ENCODE measurements at regions not wholly inside any gene's neighbourhood (a gene's known extent, or its start where the extent isn't known, plus 50 kb on each side); places are given as distances from the start of the nearest gene placed in this dataset.

GRCh38 chr6:101208152-101208551, 185.4 kb upstream of the GRIK2 start:
- H3K4me2 ChIP-seq (ENCODE audit: low read length): no peak overlapping the region
- no TSS peak for BruUV-seq (replicated peaks)
- no peaks in the 10 kb centered on the region for H3K4me1 ChIP-seq (ENCODE audit: control insufficient read depth in 1 of 2, insufficient read depth in 2 of 2, low read length in 2 of 2)
- ATAC-seq (no peak), DNase-seq (ENCODE audit: low read depth, low spot score) (no peak)
- ChIA-PET CTCF (no interaction called here), POLR2A (no interaction called here), RAD21 (ENCODE audit: low non-redundant PET in 1 of 2, low total read pairs in 2 of 2, uncharacterized antibody in 2 of 2, unreplicated experiment in 2 of 2) (no interaction called here)
- H4K20me1 ChIP-seq (ENCODE audit: insufficient read depth): no peaks in the 10 kb centered on the region
- H3K4me3 ChIP-seq (replicated peaks in 1 of 2; ENCODE audit: low read depth in 1 of 2, low read length in 2 of 2): no peak overlapping the region
- H2AFZ ChIP-seq (ENCODE audit: low read depth, low read length, poor library complexity, severe bottlenecking): no peak overlapping the region
- H3K9me2 ChIP-seq (ENCODE audit: insufficient read depth): no peaks in the 10 kb centered on the region
- H3K79me2 ChIP-seq (ENCODE audit: insufficient read depth, low read length): no peaks in the 10 kb centered on the region
- H3K36me3 ChIP-seq (ENCODE audit: control insufficient read depth in 1 of 2, insufficient read depth in 2 of 2, low read length in 2 of 2): no peaks in the 10 kb centered on the region
- TF ChIP-seq CTCF (IDR thresholded peaks at IDR 0.05 in 2 of 3, conservative IDR thresholded peaks at IDR 0.05 in 1 of 3; ENCODE audit: borderline replicate concordance in 1 of 3, insufficient read depth in 1 of 3, low read depth in 2 of 3, low read length in 2 of 3): no peak
- TF ChIP-seq TCF7L2 (IDR thresholded peaks at IDR 0.05; ENCODE audit: borderline replicate concordance, extremely low read depth, insufficient read depth, insufficient read length): no peak
- TF ChIP-seq RAD21 (IDR thresholded peaks at IDR 0.05; ENCODE audit: low read depth): no peak
- no peaks in the 10 kb centered on the region for H3K27me3 ChIP-seq (ENCODE audit: insufficient read depth, low read length)
- intact Hi-C loops (cut with micrococcal nuclease): no loop called here
- no peak overlapping the region for H3K9ac ChIP-seq (ENCODE audit: low read length)
- no peak overlapping the region for H3K27ac ChIP-seq (ENCODE audit: low read depth, low read length)
- no peaks in the 10 kb centered on the region for H3K9me3 ChIP-seq (ENCODE audit: control insufficient read depth in 1 of 2, insufficient read depth in 1 of 2, low read depth in 1 of 2, low read length in 2 of 2)

- Histone ChIP-seq H4K20me1 (ENCODE audit: insufficient read depth) (no peaks in the 10 kb centered on the region), H3K36me3 (ENCODE audit: control insufficient read depth in 1 of 2, insufficient read depth in 2 of 2, low read length in 2 of 2) (no peaks in the 10 kb centered on the region), H3K79me2 (ENCODE audit: insufficient read depth, low read length) (no peaks in the 10 kb centered on the region), H3K9me3 (ENCODE audit: control insufficient read depth in 1 of 2, insufficient read depth in 1 of 2, low read depth in 1 of 2, low read length in 2 of 2) (no peaks in the 10 kb centered on the region), H2AFZ (ENCODE audit: low read depth, low read length, poor library complexity, severe bottlenecking) (no peak overlapping the region), H3K4me3 (replicated peaks in 1 of 2; ENCODE audit: low read depth in 1 of 2, low read length in 2 of 2) (no peak overlapping the region), H3K27ac (ENCODE audit: low read depth, low read length) (no peak overlapping the region), H3K4me1 (ENCODE audit: control insufficient read depth in 1 of 2, insufficient read depth in 2 of 2, low read length in 2 of 2) (no peaks in the 10 kb centered on the region), H3K27me3 (ENCODE audit: insufficient read depth, low read length) (no peaks in the 10 kb centered on the region), H3K4me2 (ENCODE audit: low read length) (no peak overlapping the region), H3K9ac (ENCODE audit: low read length) (no peak overlapping the region), H3K9me2 (ENCODE audit: insufficient read depth) (no peaks in the 10 kb centered on the region)
- intact Hi-C loops (cut with micrococcal nuclease): no loop called here
- ChIA-PET RAD21 (ENCODE audit: low non-redundant PET in 1 of 2, low total read pairs in 2 of 2, uncharacterized antibody in 2 of 2, unreplicated experiment in 2 of 2) (no interaction called here), CTCF (no interaction called here), POLR2A (no interaction called here)
- DNase-seq (ENCODE audit: low read depth, low spot score): no peak
- no peak for ATAC-seq
- BruUV-seq (replicated peaks): no TSS peak
- TF ChIP-seq EZH2 (IDR thresholded peaks at IDR 0.05): no peak
- no peak for TF ChIP-seq CTCF (IDR thresholded peaks at IDR 0.05 in 2 of 3, conservative IDR thresholded peaks at IDR 0.05 in 1 of 3; ENCODE audit: borderline replicate concordance in 1 of 3, insufficient read depth in 1 of 3, low read depth in 2 of 3, low read length in 2 of 3)
- TF ChIP-seq CEBPB (IDR thresholded peaks at IDR 0.05; ENCODE audit: low read depth): no peak
- no peak for TF ChIP-seq ZFX (IDR thresholded peaks at IDR 0.05)
- no peak for TF ChIP-seq SRF (IDR thresholded peaks at IDR 0.05; ENCODE audit: low read depth)
- TF ChIP-seq POLR2A (IDR thresholded peaks at IDR 0.05; ENCODE audit: borderline replicate concordance, extremely low read depth, insufficient read depth, insufficient read length): no peak
- no peak for TF ChIP-seq ZBTB33 (IDR thresholded peaks at IDR 0.05; ENCODE audit: extremely low read depth, insufficient replicate concordance, low read length)
- TF ChIP-seq ELF1 (IDR thresholded peaks at IDR 0.05; ENCODE audit: borderline replicate concordance, low read depth): no peak
- TF ChIP-seq FOSL1 (IDR thresholded peaks at IDR 0.05; ENCODE audit: low read depth): no peak
- no peak for TF ChIP-seq ATF3 (IDR thresholded peaks at IDR 0.05)
Observed at GRCh38 chr6:101212640-101213039, 180.9 kb upstream of the GRIK2 start.

Data from HCT116 (cell line).